Stimulated activated CD4-positive, alpha-beta T cell treated with anti-CD3 and anti-CD28 coated beads, TNF-alpha, amount 100 ng/mL, for 4 hours (primary cell): ENCODE measurements at regions not wholly inside any gene's neighbourhood (a gene's known extent, or its start where the extent isn't known, plus 50 kb on each side); places are given as distances from the start of the nearest gene placed in this dataset.

Source experiments
- DNase-seq, 3 experiments: peaks; one replicate each; pipeline ENCODE4 v3.0.0-alpha.2; 2020; ENCODE audit warnings: low read depth in 3 of 3

DNA sequence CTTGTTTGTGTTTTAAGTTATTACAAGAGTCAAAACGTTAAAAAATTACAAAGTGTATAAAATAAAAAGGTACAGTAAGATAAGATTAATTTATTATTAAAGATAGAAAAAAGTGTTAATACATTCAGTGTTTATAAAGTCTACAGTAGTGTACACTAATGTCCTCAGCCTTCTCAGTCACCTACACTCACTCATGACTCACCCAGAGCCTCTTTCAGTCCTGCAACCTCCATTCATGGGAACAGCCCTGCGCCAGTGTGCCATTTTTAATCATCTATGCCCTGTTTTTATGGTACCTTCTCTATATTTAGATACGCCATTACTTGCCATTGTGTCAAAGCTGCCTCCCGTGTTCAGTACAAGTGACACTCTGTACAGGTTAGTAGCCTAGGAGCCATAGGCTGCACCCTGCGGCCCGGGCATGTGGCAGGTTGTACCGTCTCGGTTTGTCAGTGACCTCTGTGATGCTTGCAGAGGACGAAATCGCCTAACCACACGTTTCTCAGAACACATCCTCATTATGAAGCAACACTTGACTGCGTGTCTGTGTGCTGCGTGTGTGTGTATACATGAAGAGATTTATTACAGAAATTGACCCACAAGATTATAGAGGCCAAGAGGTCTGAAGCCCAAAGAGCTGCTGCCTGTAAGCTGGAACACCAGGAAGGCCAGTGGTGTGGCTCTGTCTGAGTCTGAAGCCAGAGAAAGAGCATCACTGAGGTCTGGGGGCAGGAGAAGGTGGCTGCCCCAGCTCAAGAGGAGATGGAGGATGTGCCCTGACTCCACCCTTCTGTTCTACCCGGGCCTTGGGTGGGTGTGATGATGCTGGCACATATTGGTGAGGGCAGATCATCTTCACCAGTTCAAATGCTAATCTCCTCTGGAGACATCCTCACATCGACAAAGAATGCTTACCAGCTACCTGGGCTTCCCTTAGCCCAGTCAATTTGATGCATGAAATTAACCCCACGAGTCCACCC, 116.6 kb upstream of the C14orf180 start:
- no peak for DNase-seq

DNA sequence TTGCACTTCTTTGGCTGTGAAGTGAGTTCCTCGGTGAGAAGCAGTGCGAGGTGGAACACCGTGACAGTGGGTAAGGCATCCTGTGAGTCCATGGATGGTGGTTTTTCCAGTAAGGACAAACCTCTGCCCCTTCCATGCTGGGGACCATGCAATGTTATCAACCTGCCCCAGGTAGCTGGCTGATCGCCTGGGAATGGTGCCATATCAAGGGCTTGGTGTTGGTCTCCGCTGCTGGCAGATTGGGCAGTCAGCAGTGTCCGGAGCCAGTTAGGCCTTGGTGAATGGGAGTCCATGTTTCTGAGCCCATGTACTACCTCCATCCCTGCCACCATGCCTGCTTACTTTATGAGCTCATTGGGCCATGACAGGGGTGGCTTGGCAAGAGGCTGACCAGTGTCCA, 114.7 kb upstream of the C14orf180 start:
- DNase-seq = no peak

DNA sequence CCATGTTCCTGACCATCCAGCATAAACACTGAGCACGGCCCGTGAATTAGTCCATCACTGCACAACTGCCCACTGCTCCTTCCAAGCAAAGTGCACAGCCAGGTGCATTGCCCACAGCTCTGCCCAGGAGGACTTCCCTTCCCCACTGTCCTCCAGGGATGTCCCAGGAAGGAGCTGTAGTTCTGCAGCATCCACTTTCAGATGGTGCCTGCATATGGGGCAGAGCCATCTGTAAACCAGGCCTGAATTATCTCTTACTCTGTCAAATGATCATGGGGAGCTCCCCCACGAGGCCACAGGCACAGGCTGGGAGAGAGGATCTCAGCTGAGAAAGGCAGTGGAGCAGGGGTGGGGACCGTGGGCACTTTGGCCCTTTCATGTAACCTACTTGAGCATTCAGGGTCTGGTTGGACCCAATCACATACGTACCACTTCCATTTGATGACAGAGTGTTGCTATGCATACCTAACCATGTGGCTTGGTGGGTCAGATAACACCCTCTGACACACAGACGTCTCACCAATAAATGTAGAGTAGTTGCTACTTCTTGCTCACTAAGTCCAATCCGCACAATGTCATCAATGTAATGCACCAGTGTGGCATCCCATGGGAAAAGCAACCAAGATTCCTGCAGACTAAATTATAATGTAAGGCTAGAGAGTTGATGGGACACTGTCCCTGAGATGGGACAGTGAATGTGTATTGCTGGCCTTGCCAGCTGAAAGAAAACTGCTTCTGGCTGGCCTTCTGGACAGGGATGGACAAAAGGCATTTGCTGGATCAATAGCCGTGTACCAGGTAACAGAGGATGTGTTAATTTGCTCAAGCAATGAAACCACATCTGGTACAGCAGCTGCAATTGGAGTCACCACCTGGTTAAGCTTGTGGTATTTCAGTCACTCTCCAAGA, 113.8 kb upstream of the C14orf180 start:
- DNase-seq = no peak

DNA sequence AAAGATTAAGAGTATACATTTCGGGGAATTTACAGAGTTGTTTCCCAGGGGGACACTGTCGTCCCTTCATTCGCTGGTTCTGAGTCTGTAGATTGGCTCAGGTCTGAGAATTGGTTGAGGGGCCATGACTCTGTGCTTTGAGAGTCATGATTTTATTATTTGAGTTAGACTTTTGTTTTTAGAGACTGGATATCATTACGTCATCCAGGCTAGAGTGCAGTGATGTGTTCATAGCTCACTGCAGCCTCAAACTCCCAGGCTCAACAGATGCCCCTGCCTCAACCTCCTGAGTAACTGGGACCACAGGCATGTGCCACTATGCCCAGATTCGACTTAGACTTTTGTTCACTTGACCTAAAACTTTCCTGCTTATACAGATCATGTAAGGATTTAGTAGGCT, 112.3 kb upstream of the C14orf180 start:
- DNase-seq = no peak

DNA sequence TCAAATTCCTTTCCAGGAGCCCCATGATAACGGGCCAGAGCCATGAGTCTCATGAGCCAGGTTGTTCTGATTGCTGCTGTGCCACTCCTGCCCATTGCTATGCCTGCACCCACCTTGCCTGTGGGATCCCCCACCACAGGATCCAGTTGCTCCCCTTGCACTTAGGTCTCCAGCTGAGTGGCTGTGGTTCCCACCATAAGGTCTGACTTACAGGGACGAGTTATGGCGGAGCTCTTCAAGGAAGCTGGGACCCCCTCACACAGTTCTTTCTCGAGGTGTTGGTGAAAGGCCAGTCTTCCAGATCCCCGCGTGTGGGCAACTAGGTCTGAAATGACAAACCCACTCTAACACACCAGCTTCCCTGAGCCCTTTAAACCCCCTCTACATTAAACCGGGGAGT, 111.9 kb upstream of the C14orf180 start:
- DNase-seq = no peak

GRCh38 chr14:104469591-104469990, 110.0 kb upstream of the C14orf180 start:
- DNase-seq = no peak

- no peak for DNase-seq
These were observed 109.0 kb upstream of the C14orf180 start for GRCh38 chr14:104470588-104470987.

DNA sequence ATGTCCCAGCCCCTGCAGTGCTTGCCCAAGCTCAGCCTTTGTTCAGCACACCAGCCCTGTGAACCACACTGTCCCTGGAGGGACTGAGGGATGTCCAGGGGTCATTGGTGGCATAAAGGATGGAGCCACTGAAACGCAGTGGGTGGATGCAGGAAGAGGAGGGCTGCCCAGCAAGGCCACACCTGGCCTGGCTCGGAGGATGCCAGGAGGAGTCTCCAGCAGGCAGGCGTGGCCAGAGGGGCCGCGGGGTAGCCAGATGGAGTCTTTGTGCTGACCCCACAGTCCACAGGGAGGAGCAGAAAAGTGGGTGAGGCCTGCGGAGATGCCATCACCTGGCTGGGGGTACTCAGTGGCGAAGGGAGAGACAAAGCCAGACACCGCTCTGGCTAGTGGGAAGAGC, 108.5 kb upstream of the C14orf180 start:
- DNase-seq = no peak

DNA sequence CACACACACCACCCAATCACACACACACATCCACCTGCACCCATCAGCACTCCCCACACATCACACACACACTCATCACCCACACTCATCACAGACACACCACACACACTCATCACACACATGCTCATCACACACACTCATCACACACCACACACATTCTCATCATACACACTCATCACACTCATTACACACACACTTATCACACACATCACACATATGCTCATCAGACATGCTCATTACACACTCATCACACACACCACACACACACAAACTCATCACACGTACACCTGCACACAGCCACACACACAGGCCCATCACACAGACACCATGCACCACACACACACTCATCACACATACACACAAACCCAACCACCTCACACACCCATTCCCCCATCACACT, 107.5 kb upstream of the C14orf180 start:
- DNase-seq = no peak

GRCh38 chr14:104472536-104473243, 106.9 kb upstream of the C14orf180 start:
- no peak for DNase-seq

GRCh38 chr14:104473244-104473565, 106.4 kb upstream of the C14orf180 start:
- DNase-seq = no peak

- no peak for DNase-seq
These were observed 105.7 kb upstream of the C14orf180 start for GRCh38 chr14:104473649-104474494.

GRCh38 chr14:104474495-104475213, 104.9 kb upstream of the C14orf180 start:
- no peak for DNase-seq

DNA sequence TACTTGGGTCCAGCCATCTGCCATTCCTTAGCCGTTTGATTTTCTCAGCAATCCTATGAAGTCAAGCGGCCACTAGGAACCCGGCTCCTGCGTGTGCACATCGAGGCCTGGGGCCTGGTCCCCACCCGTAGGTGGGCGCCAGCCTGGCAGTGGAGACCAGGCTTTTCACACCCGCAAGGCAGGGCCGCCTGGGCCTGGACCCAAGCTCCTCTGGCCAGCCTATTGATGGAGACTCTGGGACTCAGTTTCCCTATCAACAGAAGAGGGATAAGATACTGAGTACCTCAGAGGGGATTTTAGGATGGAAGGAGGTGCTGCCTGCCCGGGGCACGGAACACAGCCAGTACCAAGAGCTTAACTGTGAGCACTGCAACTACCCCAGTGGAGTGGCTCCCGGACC, 104.3 kb upstream of the C14orf180 start:
- DNase-seq = no peak

- DNase-seq = no peak
These were observed 103.8 kb upstream of the C14orf180 start for GRCh38 chr14:104475802-104476201.

DNA sequence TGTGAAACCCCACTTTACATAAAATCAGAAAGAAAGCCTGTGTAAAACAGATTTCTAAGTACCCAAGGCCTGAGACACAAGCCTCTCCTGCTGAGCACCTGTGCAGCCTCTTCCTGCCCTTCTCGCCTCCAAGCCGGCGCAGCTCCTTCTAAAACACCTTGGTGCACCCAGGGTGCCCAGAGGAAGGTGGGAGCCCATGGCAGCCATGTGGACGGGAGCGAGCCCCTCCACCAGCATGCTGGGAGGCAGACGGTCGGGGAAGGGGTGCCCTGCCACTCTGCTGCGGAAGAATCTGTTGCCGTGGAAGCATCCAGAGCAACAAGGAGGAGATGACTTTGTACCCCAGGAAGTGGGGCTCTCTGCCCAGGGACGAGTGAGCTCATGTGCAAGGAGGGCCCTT, 103.1 kb upstream of the C14orf180 start:
- no peak for DNase-seq

DNA sequence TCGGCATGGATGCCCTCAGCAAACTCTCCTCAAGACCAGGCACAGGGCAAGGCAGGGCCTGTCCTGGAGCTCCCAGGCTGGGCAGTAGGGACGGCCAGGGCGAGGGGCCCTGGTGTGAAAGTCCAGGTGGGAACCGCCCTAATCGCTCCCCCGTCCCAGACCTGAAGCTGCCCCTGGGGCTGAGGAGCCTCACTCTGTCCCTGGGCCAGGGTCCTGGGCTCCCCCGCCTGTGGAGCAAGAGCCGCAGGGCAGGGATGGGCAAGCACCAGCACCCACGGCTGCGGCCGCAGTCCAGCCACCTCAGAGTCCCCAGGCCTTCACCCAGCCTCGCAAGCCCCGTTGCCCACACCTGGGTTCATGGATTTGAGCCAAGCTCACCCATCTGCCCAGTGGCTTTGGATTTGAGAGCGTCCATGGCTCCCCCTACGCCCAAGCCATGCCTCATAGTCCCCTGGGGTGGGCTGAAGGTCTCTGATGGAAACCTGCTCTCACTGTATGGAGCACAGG, 102.4 kb upstream of the C14orf180 start:
- no peak for DNase-seq

DNA sequence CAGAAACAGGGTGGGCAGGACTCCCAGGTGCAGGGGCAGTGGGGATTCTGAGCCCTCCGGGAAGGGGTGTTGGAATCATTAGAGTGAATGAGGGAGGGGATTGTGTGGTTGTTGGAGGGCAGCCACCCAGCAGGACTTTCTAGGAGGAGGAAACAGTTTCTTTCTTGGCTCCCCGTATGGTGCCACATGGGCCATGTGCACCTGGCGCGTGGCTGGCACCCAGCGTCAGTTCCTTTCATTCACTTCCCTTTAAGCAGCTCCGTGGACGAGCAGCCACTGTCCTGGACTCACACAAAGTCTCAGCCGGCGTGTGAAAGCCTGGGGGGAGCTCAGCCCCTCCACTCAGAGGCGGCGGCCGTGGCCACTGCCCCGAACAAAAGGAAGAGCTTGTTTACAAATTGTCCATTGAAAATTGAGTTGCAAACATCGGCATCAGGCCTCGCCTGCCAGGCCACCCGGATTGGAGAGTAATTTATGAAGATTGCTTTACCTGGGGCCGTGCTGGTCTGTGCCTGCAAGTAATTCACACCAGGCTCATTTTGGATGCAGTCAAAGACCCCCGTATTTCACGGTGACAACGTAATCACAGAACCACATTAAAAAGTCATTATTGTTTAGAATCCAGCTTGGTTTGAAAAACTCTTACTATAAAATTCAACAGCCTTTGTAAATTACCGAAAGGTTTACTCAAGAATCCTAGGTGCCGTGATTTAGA, 101.7 kb upstream of the C14orf180 start:
- DNase-seq = no peak

GRCh38 chr14:104478656-104479055, 100.9 kb upstream of the C14orf180 start:
- DNase-seq = no peak

DNA sequence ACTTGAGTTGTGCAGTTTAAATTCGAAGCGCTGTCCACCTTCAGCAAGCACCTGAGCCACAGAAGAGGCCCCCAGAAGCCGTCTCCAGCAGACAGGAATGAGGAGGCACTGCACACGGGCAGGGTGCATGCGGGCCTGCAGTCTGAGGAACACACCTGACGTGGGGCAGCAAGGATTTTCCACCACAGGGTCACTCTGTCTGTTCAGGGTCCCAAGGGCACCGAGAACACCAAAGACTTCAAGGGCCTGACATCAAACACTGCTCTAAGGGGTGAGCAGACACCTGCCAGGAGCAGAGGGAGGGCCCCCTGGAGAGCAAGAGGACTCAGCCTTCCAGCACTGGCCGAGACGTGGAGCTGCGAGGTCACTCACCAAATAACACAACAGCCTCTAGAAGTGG, 99.7 kb upstream of the C14orf180 start:
- DNase-seq = no peak
